AG20443 (cell line): ENCODE measurements at regions not wholly inside any gene's neighbourhood (a gene's known extent, or its start where the extent isn't known, plus 50 kb on each side); places are given as distances from the start of the nearest gene placed in this dataset.
A peak's percentile ranks its signal among the peaks of the same experiment; 100 is the strongest.
"Not testable (repeated sequence)": the region's sequence is repeated elsewhere in the genome, so short reads cannot be mapped to it uniquely, and the experiment has no call there.

Source experiments
- DNase-seq: peaks from one replicate; pipeline ENCODE4 v3.0.0; 2012; ENCODE audit warnings: low spot score, mixed read lengths

GRCh38 chr12:127143020-127143419 is 1124.0 kb upstream of the TMEM132C start:
- no peak for DNase-seq

GRCh38 chr12:127144770-127145169 is 1122.2 kb upstream of the TMEM132C start:
- no peak for DNase-seq

GRCh38 chr12:127145241-127145928 is 1121.6 kb upstream of the TMEM132C start:
- no peak for DNase-seq

- DNase-seq, result peak; percentile 89
Observed at GRCh38 chr12:127145929-127146789, 1120.8 kb upstream of the TMEM132C start.

GRCh38 chr12:127146991-127147718 is 1119.8 kb upstream of the TMEM132C start:
- no peak for DNase-seq

GRCh38 chr12:127147724-127148123 is 1119.2 kb upstream of the TMEM132C start:
- no peak for DNase-seq

- DNase-seq, result no peak
Observed at GRCh38 chr12:127148318-127148717, 1118.7 kb upstream of the TMEM132C start.

- DNase-seq, result peak; percentile 38
Observed at GRCh38 chr12:127149226-127149964, 1117.6 kb upstream of the TMEM132C start.

GRCh38 chr12:127150028-127150427 is 1116.9 kb upstream of the TMEM132C start:
- no peak for DNase-seq

- DNase-seq, result no peak
Observed at GRCh38 chr12:127150479-127150878, 1116.5 kb upstream of the TMEM132C start.

GRCh38 chr12:127150956-127151355 is 1116.0 kb upstream of the TMEM132C start:
- no peak for DNase-seq

- no peak for DNase-seq
Observed at GRCh38 chr12:127153996-127154395, 1113.0 kb upstream of the TMEM132C start.

- not testable (repeated sequence) for DNase-seq
Observed at GRCh38 chr12:127154830-127155229, 1112.1 kb upstream of the TMEM132C start.

- DNase-seq, result not testable (repeated sequence)
Observed at GRCh38 chr12:127155935-127156619, 1110.9 kb upstream of the TMEM132C start.

- not testable (repeated sequence) for DNase-seq
Observed at GRCh38 chr12:127157501-127158366, 1109.2 kb upstream of the TMEM132C start.

GRCh38 chr12:127158385-127159061 is 1108.4 kb upstream of the TMEM132C start:
- DNase-seq, result no peak

- no peak for DNase-seq
Observed at GRCh38 chr12:127161466-127161865, 1105.5 kb upstream of the TMEM132C start.

- DNase-seq, result no peak
Observed at GRCh38 chr12:127162307-127162706, 1104.7 kb upstream of the TMEM132C start.

GRCh38 chr12:127162902-127163301 is 1104.1 kb upstream of the TMEM132C start:
- DNase-seq, result peak; percentile 28
